ENCODE measurements at regions not wholly inside any gene's neighbourhood (a gene's known extent, or its start where the extent isn't known, plus 50 kb on each side); places are given as distances from the start of the nearest gene placed in this dataset.

GRCh38 chr9:89815903-89816573 is 211.2 kb downstream of the GADD45G start:
- H3K27me3 Mint-ChIP-seq (ENCODE audit: insufficient read depth, unreplicated experiment), result peaks cover 38% of the 10 kb centered on the region
- no peak overlapping the region for H3K4me3 Mint-ChIP-seq (ENCODE audit: unreplicated experiment)
- BruUV-seq (replicated peaks), result no TSS peak
- no peaks in the 10 kb centered on the region for H3K36me3 Mint-ChIP-seq (ENCODE audit: insufficient read depth, unreplicated experiment)
- ChIA-PET CTCF (interaction anchor here (1.0 kb wide), 1 partner anchor 286 kb away, joined by 3 read pairs; no protein-coding TSS in a partner anchor), POLR2A (no interaction called here)
- no peak for TF ChIP-seq CTCF (IDR thresholded peaks at IDR 0.05; ENCODE audit: unreplicated experiment)
- no peaks in the 10 kb centered on the region for H3K4me1 Mint-ChIP-seq (ENCODE audit: insufficient read depth, unreplicated experiment)
- no peak for DNase-seq (ENCODE audit: unreplicated experiment)
- H3K27ac Mint-ChIP-seq (ENCODE audit: low read depth, unreplicated experiment), result no peak overlapping the region
- H3K9me3 Mint-ChIP-seq (ENCODE audit: unreplicated experiment), result no peaks in the 10 kb centered on the region
- intact Hi-C loops (cut with micrococcal nuclease), result loop anchor here (10.0 kb wide), 1 partner anchor 211 kb away; the partner anchor contains the start of gene GADD45G

DNA sequence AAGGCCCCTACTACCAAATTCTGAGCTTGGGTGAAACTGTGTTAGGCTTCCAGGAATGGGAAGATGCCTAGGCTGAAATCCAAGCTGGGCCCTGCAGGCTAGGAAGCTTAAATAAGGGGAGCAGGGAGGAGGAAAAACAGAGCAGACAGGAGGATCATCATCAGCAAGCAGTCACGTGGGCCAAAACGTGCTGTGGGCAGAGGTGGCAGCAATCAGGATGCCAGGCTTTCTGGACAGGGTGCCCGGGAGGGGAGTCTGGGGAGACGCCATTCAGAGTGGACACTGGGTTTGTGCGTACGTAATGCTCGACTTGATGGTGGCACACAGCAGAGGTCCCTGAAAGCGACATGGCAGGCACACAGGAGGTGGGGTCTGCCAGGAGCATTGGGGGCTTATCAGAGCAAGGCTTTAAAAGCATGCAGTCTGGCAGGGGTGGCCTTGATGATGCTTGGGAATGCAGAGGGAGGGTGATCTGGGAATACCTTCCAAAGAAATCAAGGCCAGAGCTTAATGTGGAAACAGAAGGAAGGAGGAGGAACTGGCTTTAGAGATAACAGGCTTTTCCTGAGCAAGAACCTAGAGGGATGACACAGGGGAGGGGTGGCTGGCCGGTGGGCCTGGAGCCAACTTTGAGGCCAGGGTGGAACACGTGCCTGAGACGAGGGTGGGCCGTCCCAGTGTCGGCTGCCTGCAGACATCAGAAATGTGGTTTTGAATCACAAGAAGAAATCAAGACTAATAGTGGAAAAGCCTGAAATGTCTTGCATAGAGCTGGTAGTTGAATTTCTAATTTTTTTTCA is 212.5 kb downstream of the GADD45G start:
- Mint-ChIP-seq H3K9me3 (ENCODE audit: unreplicated experiment) (no peaks in the 10 kb centered on the region), H3K36me3 (ENCODE audit: insufficient read depth, unreplicated experiment) (no peaks in the 10 kb centered on the region), H3K4me1 (ENCODE audit: insufficient read depth, unreplicated experiment) (no peaks in the 10 kb centered on the region), H3K27me3 (ENCODE audit: insufficient read depth, unreplicated experiment) (peaks cover 25% of the 10 kb centered on the region), H3K27ac (ENCODE audit: low read depth, unreplicated experiment) (no peak overlapping the region), H3K4me3 (ENCODE audit: unreplicated experiment) (no peak overlapping the region)
- no peak for DNase-seq (ENCODE audit: unreplicated experiment)
- CTCF ChIA-PET, result interaction anchor here (0.5 to 0.6 kb wide), 2 partner anchors 181 to 514 kb away, joined by 3 read pairs; no protein-coding TSS in a partner anchor
- TF ChIP-seq CTCF (IDR thresholded peaks at IDR 0.05; ENCODE audit: unreplicated experiment), result no peak
- intact Hi-C loops (cut with micrococcal nuclease), result loop anchor here (10.0 kb wide), 1 partner anchor 213 kb away; the partner anchor contains the start of gene GADD45G
- no TSS peak for BruUV-seq (replicated peaks)
- POLR2A ChIA-PET, result no interaction called here

GRCh38 chr9:89820337-89820736 is 215.5 kb downstream of the GADD45G start:
- H3K27me3 Mint-ChIP-seq (ENCODE audit: insufficient read depth, unreplicated experiment), result peaks cover 12% of the 10 kb centered on the region
- no peaks in the 10 kb centered on the region for H3K9me3 Mint-ChIP-seq (ENCODE audit: unreplicated experiment)
- no peak overlapping the region for H3K4me3 Mint-ChIP-seq (ENCODE audit: unreplicated experiment)
- H3K36me3 Mint-ChIP-seq (ENCODE audit: insufficient read depth, unreplicated experiment), result no peaks in the 10 kb centered on the region
- POLR2A ChIA-PET, result no interaction called here
- H3K27ac Mint-ChIP-seq (ENCODE audit: low read depth, unreplicated experiment), result no peak overlapping the region
- no peaks in the 10 kb centered on the region for H3K4me1 Mint-ChIP-seq (ENCODE audit: insufficient read depth, unreplicated experiment)
- BruUV-seq (replicated peaks), result no TSS peak
- DNase-seq (ENCODE audit: unreplicated experiment), result no peak
- CTCF ChIA-PET, result interaction anchor here (0.5 kb wide), 1 partner anchor 541 kb away, joined by 3 read pairs; no protein-coding TSS in a partner anchor
- no peak for TF ChIP-seq CTCF (IDR thresholded peaks at IDR 0.05; ENCODE audit: unreplicated experiment)
- intact Hi-C loops (cut with micrococcal nuclease), result no loop called here

- TF ChIP-seq CTCF (IDR thresholded peaks at IDR 0.05; ENCODE audit: unreplicated experiment), result no peak
- intact Hi-C loops (cut with micrococcal nuclease), result no loop called here
- no peak for DNase-seq (ENCODE audit: unreplicated experiment)
- Mint-ChIP-seq H3K9me3 (ENCODE audit: unreplicated experiment) (no peaks in the 10 kb centered on the region), H3K27ac (ENCODE audit: low read depth, unreplicated experiment) (no peak overlapping the region), H3K27me3 (ENCODE audit: insufficient read depth, unreplicated experiment) (peaks cover 12% of the 10 kb centered on the region), H3K36me3 (ENCODE audit: insufficient read depth, unreplicated experiment) (no peaks in the 10 kb centered on the region), H3K4me1 (ENCODE audit: insufficient read depth, unreplicated experiment) (no peaks in the 10 kb centered on the region), H3K4me3 (ENCODE audit: unreplicated experiment) (no peak overlapping the region)
- ChIA-PET CTCF (no interaction called here), POLR2A (interaction anchor here (0.6 kb wide), 1 partner anchor 231 kb away, joined by 3 read pairs; no protein-coding TSS in a partner anchor)
- no TSS peak for BruUV-seq (replicated peaks)
Measured at GRCh38 chr9:89821081-89821480, 216.3 kb downstream of the GADD45G start.

Measured in MCF 10A (cell line).